GM19324 (cell line): ENCODE measurements at regions not wholly inside any gene's neighbourhood (a gene's known extent, or its start where the extent isn't known, plus 50 kb on each side); places are given as distances from the start of the nearest gene placed in this dataset.

ENCODE experiments used
- ATAC-seq: cut with Tn5 transposase; IDR thresholded peaks from one replicate; pipeline ENCODE4 v1.9.1; 2021; ENCODE audit warnings: mild to moderate bottlenecking, moderate library complexity; ENCODE audit not compliant: unreplicated experiment, low FRiP score

DNA sequence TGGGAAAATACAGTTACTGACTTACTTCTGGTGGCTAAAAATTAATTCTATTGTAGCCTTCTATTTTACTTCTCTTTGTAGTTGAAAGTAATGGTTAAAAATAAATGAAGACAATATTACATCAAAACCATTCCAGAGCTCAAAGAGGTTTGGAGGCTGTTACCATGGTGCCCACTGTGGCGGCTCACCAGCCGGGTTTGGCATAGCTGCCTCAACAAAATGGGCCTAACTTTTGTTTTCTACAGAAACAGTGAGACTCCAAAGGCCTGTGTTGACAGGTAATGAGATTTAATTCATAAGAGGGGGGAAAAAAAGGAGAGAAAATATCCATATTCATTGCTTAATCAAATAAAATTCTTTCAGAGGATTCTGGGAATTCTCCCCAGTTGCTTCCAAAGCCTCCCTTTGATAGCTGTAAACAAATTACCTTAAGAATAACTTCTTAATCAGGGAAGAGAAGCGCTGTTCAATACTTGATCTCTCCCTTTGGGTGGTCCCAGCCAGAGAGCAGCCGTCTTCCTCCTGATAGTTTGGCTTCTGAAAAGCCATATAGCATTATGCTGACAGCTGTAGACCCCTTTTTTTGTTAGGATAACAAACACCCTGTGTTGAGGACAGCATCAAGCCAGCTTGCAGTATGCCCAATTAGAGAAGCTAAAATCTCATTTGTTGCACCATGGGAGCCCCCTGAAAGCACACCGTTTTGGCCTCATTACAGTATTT is 266.8 kb downstream of the NEDD1 start:
- ATAC-seq, result no peak

DNA sequence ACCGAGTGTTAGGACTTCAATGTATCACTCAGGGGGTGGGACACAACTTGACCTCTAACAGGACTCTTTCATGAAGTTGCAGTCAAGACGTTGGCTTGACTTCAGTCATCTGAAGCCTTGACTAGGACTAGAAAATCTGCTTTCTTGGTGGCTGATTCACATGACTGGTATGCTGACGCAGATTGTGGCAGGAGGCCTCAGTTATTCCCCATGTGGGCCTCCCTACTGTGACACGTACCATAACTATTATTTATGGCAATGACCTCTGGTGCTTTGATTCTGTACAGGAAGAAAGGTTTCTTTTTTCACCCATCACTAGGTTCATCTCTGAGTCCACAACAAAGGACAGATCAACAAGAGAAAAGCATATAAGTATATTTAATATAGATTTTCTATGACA is 270.4 kb downstream of the NEDD1 start:
- no peak for ATAC-seq

GRCh38 chr12:97181571-97182265 is 274.7 kb downstream of the NEDD1 start:
- ATAC-seq, result no peak

GRCh38 chr12:97182769-97183168 is 275.7 kb downstream of the NEDD1 start:
- ATAC-seq, result no peak

DNA sequence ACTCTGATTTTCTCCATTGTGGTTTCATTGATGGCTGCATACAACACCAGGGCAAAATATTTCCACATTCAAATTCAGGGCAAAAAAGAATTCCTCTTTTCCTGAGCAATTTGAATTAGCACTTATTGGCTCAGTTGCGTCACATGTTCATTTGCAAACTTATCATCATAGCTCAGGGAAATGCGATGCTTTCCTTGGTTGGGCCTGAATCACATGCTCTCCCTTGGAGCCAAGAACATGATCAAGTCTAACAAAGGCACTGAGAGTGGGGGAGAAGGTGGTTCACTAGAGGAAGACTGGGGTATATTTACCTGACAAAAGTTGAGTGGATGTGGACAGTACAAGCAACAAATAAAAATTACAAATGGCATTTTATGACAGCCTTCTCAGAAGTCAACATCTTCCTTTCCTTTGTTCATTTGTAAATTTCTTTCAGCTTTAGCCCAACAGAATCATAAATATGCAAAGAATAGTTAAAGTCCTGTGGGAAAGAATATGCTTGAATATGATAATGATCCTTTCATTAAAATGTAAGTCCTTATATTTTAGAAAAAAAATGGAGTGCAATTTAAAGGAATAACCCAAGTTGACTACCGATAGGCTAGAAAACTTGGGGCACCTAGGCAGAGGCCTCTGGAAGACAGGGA is 277.2 kb downstream of the NEDD1 start:
- no peak for ATAC-seq

DNA sequence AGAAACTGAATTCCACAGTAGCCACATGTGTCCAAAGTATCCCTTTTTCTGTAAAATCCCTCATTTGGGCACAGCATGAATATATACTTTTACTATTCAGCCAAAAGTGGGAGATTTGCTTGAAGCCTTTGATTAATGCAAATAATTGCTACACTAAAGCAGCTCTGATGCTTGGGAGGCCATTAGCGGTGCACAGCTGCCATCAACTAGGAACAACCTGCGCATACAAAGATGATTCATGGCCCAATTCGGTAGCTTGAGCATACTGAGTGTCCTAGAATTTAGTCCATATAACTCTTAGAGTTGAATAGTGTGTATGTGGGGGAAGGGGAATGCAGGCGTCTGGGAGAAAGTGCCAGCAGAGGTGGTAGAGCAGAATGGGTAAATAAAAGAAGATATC is 277.0 kb upstream of the RMST start:
- ATAC-seq, result no peak

DNA sequence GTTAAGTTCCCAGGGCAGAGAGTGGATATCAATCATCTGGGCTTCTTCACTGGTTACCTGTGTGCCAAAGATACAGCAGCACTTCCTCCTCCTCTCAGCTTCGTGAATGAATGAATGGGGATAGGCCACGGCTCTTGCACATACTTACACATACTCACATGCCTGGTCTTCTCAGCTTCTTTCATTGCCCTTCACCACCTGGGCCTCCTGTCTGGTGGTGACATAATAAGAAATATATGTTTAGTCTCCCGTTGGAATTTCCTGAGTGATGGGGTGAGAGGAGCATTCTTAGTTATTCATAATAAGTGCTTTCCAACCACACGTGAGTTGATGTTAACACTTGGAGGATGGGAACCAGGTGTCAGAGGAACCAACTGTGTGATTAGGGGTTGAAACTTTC is 268.1 kb upstream of the RMST start:
- no peak for ATAC-seq

- no peak for ATAC-seq
Measured at GRCh38 chr12:97200181-97200580, 262.4 kb upstream of the RMST start.

DNA sequence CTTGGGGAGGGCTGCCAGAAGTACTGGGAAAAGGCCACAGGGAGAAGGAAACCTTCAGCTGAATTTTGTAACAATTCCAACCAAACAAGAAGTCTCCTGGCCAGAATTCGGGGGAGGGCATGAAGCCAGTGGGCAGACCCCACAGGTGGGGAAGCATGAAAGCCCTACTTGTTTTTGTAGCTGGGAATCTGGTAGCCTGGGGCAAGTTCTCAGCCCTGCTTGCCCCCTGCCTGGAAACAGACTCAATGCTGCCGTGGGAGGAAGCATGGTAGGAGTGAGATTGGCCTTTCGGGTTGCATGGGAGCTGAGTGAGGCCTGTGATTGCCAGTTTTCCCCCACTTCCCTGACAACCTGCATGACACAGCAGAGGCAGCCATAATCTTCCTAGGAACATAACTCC is 259.2 kb upstream of the RMST start:
- ATAC-seq, result no peak

- ATAC-seq, result no peak
Measured at GRCh38 chr12:97209997-97210396, 252.6 kb upstream of the RMST start.

DNA sequence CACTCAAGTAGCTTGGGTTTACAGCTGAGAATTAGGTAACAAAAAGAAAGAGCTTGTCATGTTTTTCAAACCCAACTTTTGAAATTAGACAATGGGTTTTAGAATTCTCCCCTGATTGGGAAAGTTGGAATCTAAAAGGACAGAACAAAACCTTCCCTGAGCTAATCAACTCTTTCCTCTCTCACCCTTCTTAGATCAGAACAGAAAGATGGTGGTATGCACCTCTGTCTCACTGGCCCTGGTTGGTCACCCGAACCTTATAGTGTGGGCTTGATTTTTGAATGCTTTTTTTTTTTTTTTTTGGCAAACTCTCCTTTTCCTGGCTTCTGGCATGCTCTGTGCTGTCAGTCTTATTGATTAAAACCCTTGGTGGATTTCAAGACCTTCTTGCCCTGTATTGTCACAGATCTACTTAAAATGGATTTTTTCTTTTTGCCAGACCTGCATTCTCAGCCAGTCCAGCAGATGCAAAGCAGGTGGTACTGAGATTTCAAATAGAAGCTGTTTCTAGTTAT is 251.1 kb upstream of the RMST start:
- no peak for ATAC-seq

DNA sequence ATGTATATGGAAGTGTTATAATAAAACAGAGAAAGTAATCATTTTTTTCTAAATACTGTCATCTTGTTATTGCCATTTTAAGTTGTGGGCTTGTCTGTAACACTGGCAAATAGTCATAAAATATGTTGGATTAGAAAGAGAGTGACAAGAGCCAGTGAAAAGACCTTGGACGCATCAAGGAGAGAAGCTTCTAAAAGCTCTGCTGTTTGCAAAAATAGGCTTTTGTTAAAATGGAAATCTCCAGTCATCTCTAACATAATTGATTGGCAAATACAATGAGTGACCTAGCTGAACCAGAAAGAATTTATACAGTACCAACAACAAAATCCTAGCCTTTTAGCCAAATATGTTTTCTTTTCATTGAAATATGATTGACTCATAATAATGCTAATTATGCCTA is 245.8 kb upstream of the RMST start:
- ATAC-seq, result no peak

GRCh38 chr12:97222391-97222790 is 240.2 kb upstream of the RMST start:
- no peak for ATAC-seq

DNA sequence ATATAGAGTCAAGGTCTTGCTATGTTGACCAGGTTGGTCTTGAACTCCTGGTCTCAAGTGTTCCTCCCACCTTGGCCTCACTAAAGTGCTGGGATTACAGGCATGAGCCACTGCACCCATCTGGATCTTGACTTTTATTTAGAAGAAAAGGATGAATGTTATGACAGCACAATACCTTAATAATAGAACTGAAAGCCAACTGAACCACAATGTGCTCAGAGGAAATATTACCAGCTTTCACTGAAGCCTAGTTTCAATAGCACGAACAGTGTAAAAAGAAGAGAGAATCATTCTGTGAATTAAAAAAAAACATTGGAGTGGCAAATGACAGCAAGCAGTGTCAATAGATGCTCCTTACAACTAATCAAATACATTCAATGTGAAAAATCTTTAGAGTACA is 239.2 kb upstream of the RMST start:
- ATAC-seq, result no peak

DNA sequence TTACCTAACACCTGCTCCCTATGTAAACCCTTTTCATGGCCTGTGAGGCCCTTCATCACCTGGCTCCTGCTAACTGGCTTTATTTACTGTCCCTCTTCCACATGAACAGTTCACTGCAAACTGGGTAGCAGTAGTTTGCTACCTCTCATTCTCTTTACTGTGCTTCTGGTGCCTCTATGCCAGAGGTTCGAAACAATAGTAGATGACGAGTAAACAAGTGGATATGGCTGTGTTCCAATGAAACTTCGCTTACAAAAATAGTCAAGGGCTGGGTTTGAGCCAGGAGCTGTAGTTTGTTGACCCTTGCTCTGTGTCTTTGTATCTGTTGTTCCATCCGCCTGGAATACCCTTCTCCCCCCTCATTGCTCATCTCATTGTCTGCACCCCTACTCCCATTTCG is 233.6 kb upstream of the RMST start:
- ATAC-seq, result no peak

GRCh38 chr12:97235102-97235501 is 227.5 kb upstream of the RMST start:
- ATAC-seq, result no peak

GRCh38 chr12:97246368-97246767 is 216.2 kb upstream of the RMST start:
- ATAC-seq, result no peak

- no peak for ATAC-seq
Measured at GRCh38 chr12:97250483-97250882, 212.1 kb upstream of the RMST start.

DNA sequence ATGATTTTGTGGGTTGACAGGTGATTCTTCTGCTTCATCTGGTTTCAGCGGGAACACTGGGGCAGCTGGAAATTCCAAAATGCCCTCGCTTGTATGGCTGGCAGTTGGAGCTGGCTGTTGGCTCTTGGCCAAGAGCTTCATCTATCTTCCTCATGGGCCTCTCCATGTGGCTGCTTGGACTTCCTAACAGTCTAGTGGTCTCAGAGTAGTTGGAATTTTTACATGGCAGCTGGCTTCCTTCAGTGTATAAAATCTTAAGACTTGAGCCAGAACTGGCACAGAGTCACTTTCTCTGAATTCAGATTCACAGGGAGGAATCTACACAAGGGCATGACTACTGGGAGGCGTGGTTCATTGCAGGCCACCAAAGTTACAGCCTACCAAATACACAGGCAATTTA is 204.9 kb upstream of the RMST start:
- no peak for ATAC-seq

DNA sequence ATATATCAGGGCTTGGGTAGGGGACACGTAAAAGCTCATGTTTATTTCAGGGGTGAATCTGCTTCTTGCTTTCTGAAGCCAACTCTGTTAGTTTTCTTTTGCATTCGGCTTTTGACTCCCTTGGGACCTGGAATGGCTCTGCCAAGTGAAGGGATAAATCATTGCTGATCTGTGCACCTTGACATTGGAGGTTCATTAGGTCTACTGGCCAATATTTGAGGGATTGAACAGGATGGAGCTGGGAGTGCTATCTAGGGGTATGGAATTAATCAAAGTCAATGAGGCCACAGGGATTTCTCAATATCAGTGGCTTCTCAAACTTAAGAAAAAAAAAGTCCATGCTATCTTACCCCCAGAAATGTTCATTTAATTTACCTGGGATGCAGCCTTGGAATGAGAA is 203.5 kb upstream of the RMST start:
- no peak for ATAC-seq

DNA sequence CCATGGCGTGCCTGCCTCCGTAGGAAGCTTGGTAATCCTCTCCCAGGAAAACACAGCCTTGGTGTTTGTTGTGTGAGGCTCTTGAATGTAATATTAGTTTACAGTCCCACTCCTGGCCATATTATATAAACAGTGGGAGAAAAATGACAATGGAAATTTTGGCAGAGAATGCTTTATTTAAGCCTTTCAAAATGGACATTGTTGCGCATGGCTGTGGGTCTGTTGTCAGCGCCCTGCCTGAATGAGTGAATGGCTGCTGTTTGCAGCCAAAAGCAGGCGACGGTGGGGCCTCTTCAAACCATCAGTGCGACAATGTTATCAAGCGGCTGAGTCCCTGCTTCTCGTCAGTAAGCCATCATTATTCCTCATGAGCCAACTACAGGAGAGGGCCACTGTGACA is 201.8 kb upstream of the RMST start:
- no peak for ATAC-seq

- no peak for ATAC-seq
Measured at GRCh38 chr12:97267166-97267565, 195.4 kb upstream of the RMST start.
